ENCODE measurements at regions not wholly inside any gene's neighbourhood (a gene's known extent, or its start where the extent isn't known, plus 50 kb on each side); places are given as distances from the start of the nearest gene placed in this dataset.

GRCh38 chr21:38903690-38904139 lies 98.0 kb downstream of the ETS2 start:
- TF ChIP-seq, protein P1, sequence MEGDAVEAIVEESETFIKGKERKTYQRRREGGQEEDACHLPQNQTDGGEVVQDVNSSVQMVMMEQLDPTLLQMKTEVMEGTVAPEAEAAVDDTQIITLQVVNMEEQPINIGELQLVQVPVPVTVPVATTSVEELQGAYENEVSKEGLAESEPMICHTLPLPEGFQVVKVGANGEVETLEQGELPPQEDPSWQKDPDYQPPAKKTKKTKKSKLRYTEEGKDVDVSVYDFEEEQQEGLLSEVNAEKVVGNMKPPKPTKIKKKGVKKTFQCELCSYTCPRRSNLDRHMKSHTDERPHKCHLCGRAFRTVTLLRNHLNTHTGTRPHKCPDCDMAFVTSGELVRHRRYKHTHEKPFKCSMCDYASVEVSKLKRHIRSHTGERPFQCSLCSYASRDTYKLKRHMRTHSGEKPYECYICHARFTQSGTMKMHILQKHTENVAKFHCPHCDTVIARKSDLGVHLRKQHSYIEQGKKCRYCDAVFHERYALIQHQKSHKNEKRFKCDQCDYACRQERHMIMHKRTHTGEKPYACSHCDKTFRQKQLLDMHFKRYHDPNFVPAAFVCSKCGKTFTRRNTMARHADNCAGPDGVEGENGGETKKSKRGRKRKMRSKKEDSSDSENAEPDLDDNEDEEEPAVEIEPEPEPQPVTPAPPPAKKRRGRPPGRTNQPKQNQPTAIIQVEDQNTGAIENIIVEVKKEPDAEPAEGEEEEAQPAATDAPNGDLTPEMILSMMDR (conservative IDR thresholded peaks at IDR 0.05; ENCODE audit: low read depth, low read length), result no peak
- TF ChIP-seq MXI1 (IDR thresholded peaks at IDR 0.05; ENCODE audit: borderline replicate concordance, low read depth, low read length) (no peak), SMC3 (IDR thresholded peaks at IDR 0.05; ENCODE audit: low read depth, low read length) (no peak), RFX5 (IDR thresholded peaks at IDR 0.05; ENCODE audit: low read depth, low read length) (no peak), RCOR1 (IDR thresholded peaks at IDR 0.05; ENCODE audit: insufficient replicate concordance, low read length) (no peak), POLR2A (IDR thresholded peaks at IDR 0.05; ENCODE audit: low read depth, low read length) (no peak), CEBPB (IDR thresholded peaks at IDR 0.05; ENCODE audit: low read depth, low read length) (no peak), RAD21 (IDR thresholded peaks at IDR 0.05; ENCODE audit: low read length) (no peak), MAFK (IDR thresholded peaks at IDR 0.05; ENCODE audit: low read depth, low read length) (no peak), USF2 (IDR thresholded peaks at IDR 0.05; ENCODE audit: low read depth, low read length) (no peak), MAZ (IDR thresholded peaks at IDR 0.05; ENCODE audit: borderline replicate concordance, low read depth, low read length) (no peak), BHLHE40 (IDR thresholded peaks at IDR 0.05; ENCODE audit: low read depth, low read length) (no peak), NFE2L2 (IDR thresholded peaks at IDR 0.05; ENCODE audit: low read depth, low read length) (no peak)
